Esophagus muscularis mucosa (tissue), 4 donors: ENCODE measurements at regions not wholly inside any gene's neighbourhood (a gene's known extent, or its start where the extent isn't known, plus 50 kb on each side); places are given as distances from the start of the nearest gene placed in this dataset.

Source experiments
- DNase-seq: peaks from one replicate; pipeline ENCODE4 v3.0.0-alpha.2; 2017; ENCODE audit errors: extremely low spot score
- H3K27ac ChIP-seq, 4 donors: fragments of 200-600 bp; sonication (generic); replicated peaks in 1 of 4; 1 replicate in 3 of 4; 2 replicates in 1 of 4; pipeline ENCODE4 v1.5.1; 2016 to 2019; ENCODE audit warnings: mild to moderate bottlenecking in 1 of 4
- H3K27me3 ChIP-seq, 4 donors: fragments of 200-600 bp; sonication (generic); one replicate each; pipeline versions ENCODE4 v1.5.1 to v1.6.0; 2016 to 2019
- H3K36me3 ChIP-seq, 4 donors: fragments of 200-600 bp; sonication (generic); one replicate each; pipeline ENCODE4 v1.5.1; 2016 to 2019
- H3K4me1 ChIP-seq, 4 donors: fragments of 200-600 bp; sonication (generic); one replicate each; pipeline ENCODE4 v1.5.1; 2016 to 2019
- H3K4me3 ChIP-seq, 4 donors: fragments of 200-600 bp; sonication (generic); 1 replicate in 2 of 4; 2 replicates in 2 of 4; pipeline ENCODE4 v1.5.1; 2016 to 2019; ENCODE audit warnings: mild to moderate bottlenecking in 4 of 4, moderate library complexity in 1 of 4
- H3K9me3 ChIP-seq, 4 donors: fragments of 200-600 bp; sonication (generic); 1 replicate in 3 of 4; 2 replicates in 1 of 4; pipeline ENCODE4 v1.5.1; 2016 to 2019
- EP300 ChIP-seq: sonication (generic); formaldehyde crosslinking; IDR thresholded peaks from one replicate; pipeline ENCODE4 v1.6.1; 2017; ENCODE audit warnings: antibody characterized with exemption
- POLR2A ChIP-seq: fragments of 450-650 bp; IDR thresholded peaks from one replicate; pipeline ENCODE4 v1.6.1; 2017; ENCODE audit warnings: antibody characterized with exemption, moderate library complexity, mild to moderate bottlenecking, low read depth
- POLR2AphosphoS5 ChIP-seq, 2 donors: sonication (generic); formaldehyde crosslinking; IDR thresholded peaks; one replicate each; pipeline ENCODE4 v1.6.1; 2017; ENCODE audit warnings: antibody characterized with exemption in 2 of 2
- WGBS: methylation state at CpG from one replicate; pipeline ENCODE4 v1.1.5; 2018; 5-methylcytosine and 5-hydroxymethylcytosine counted together
- intact Hi-C: fragments of 100-400 bp; cut with DNase I; formaldehyde crosslinking; loops from one replicate; pipeline ENCODE4 v1.15.1; 2023
- TF ChIP-seq, protein P1 (sequence below), 3 experiments: fragments of 200-600 bp in 2 of 3; fragments of 450-650 bp in 1 of 3; sonication (generic) in 2 of 3; IDR thresholded peaks; one replicate each; pipeline ENCODE4 v1.5.1; 2017 to 2019; ENCODE audit warnings: antibody characterized with exemption in 3 of 3, mild to moderate bottlenecking in 2 of 3, moderate library complexity in 1 of 3

- Histone ChIP-seq H3K27ac (no peak overlapping the region), H3K4me1 (no peaks in the 10 kb centered on the region), H3K4me3 (no peak overlapping the region), H3K9me3 (peaks cover 0 to 8% (median 7%) of the 10 kb centered on the region in 4 donors), H3K36me3 (no peaks in the 10 kb centered on the region), H3K27me3 (no peaks in the 10 kb centered on the region)
- DNase-seq = no peak
- no peak for TF ChIP-seq POLR2A
- no peak for TF ChIP-seq POLR2AphosphoS5 (IDR thresholded peaks at IDR 0.05)
- TF ChIP-seq, protein P1, sequence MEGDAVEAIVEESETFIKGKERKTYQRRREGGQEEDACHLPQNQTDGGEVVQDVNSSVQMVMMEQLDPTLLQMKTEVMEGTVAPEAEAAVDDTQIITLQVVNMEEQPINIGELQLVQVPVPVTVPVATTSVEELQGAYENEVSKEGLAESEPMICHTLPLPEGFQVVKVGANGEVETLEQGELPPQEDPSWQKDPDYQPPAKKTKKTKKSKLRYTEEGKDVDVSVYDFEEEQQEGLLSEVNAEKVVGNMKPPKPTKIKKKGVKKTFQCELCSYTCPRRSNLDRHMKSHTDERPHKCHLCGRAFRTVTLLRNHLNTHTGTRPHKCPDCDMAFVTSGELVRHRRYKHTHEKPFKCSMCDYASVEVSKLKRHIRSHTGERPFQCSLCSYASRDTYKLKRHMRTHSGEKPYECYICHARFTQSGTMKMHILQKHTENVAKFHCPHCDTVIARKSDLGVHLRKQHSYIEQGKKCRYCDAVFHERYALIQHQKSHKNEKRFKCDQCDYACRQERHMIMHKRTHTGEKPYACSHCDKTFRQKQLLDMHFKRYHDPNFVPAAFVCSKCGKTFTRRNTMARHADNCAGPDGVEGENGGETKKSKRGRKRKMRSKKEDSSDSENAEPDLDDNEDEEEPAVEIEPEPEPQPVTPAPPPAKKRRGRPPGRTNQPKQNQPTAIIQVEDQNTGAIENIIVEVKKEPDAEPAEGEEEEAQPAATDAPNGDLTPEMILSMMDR (IDR thresholded peaks at IDR 0.05) = no peak
- no peak for TF ChIP-seq EP300
- 76% methylated on average over 5 of the region's 5 CpGs for WGBS
- intact Hi-C loops = no loop called here
Observed at GRCh38 chr2:122182616-122183355, 427.3 kb downstream of the TSN start.

- no peaks in the 10 kb centered on the region for H3K27me3 ChIP-seq
- TF ChIP-seq EP300 (no peak), POLR2A (no peak), POLR2AphosphoS5 (IDR thresholded peaks at IDR 0.05) (no peak)
- TF ChIP-seq, protein P1 (IDR thresholded peaks at IDR 0.05) = no peak
- H3K27ac ChIP-seq = no peak overlapping the region
- no peaks in the 10 kb centered on the region for H3K4me1 ChIP-seq
- H3K36me3 ChIP-seq = no peaks in the 10 kb centered on the region
- DNase-seq = no peak
- peaks cover 0 to 8% (median 7%) of the 10 kb centered on the region in 4 donors for H3K9me3 ChIP-seq
- H3K4me3 ChIP-seq = no peak overlapping the region
- intact Hi-C loops = no loop called here
Observed at GRCh38 chr2:122183890-122184289, 428.4 kb downstream of the TSN start.

- WGBS = 51% methylated on average over 9 of the region's 9 CpGs
Observed at GRCh38 chr2:122186761-122187222, 431.3 kb downstream of the TSN start.

DNA sequence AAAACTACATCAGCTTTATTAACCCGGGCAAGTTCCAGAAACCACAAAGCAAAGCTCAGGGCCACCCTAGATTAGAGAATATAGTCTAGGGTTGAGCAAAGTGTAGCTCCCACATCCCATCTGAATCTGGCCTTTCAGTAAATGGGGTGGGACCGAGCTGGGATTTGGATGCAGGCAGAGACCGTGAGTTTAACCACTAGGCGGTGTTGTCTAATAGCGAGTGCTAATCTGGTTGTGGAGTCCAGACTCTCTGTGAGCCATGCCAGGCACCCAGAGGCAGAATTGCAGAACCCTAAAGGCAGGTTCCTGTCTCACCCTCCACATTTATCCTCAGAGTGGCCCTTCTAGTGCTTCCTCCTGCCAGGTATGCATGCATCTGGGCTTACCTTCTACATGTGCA is 435.9 kb downstream of the TSN start:
- no peaks in the 10 kb centered on the region for H3K4me1 ChIP-seq
- WGBS = 45% methylated on average over 4 of the region's 5 CpGs
- no peak overlapping the region for H3K4me3 ChIP-seq
- no peak overlapping the region for H3K27ac ChIP-seq
- DNase-seq = no peak
- TF ChIP-seq, protein P1 (IDR thresholded peaks at IDR 0.05) = no peak
- TF ChIP-seq POLR2A = no peak
- TF ChIP-seq POLR2AphosphoS5 (IDR thresholded peaks at IDR 0.05) = no peak
- no peak for TF ChIP-seq EP300
- intact Hi-C loops = no loop called here
- no peaks in the 10 kb centered on the region for H3K27me3 ChIP-seq
- H3K36me3 ChIP-seq = no peaks in the 10 kb centered on the region
- no peaks in the 10 kb centered on the region for H3K9me3 ChIP-seq

More at GRCh38 chr2:122186761-122187222, 431.3 kb downstream of the TSN start:
- Histone ChIP-seq H3K27ac (no peak overlapping the region), H3K9me3 (no peaks in the 10 kb centered on the region), H3K4me3 (no peak overlapping the region), H3K4me1 (no peaks in the 10 kb centered on the region), H3K36me3 (no peaks in the 10 kb centered on the region), H3K27me3 (no peaks in the 10 kb centered on the region)
- TF ChIP-seq POLR2A (no peak), POLR2AphosphoS5 (IDR thresholded peaks at IDR 0.05) (no peak)
- no peak for DNase-seq
- intact Hi-C loops = no loop called here

DNA sequence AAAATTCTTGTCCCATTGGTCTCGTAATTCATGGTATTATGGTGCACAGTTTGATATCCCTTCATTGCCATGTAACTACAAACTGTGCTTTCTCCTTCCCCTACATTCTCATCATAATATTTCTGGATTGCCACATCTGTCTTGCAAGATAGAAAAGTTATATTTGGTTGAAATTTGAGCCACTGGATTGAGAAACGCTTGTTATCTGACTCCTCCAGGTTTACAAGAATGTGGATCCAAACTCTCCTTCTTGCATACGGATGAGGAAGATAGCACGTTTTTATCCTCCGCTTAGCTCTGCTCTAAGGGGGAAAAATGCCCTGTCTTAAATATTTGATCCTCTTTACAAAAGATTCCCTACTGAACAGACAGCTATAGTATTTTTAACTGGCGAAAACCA is 438.2 kb downstream of the TSN start:
- WGBS = 86% methylated on average over 6 of the region's 6 CpGs
- Histone ChIP-seq H3K4me1 (no peaks in the 10 kb centered on the region), H3K27ac (no peak overlapping the region), H3K9me3 (no peaks in the 10 kb centered on the region), H3K27me3 (no peaks in the 10 kb centered on the region), H3K4me3 (no peak overlapping the region), H3K36me3 (no peaks in the 10 kb centered on the region)
- TF ChIP-seq POLR2AphosphoS5 (IDR thresholded peaks at IDR 0.05) = no peak
- TF ChIP-seq, protein P1 (IDR thresholded peaks at IDR 0.05) = no peak
- no peak for TF ChIP-seq POLR2A
- no peak for TF ChIP-seq EP300
- no peak for DNase-seq
- intact Hi-C loops = no loop called here
